ENCODE measurements at regions not wholly inside any gene's neighbourhood (a gene's known extent, or its start where the extent isn't known, plus 50 kb on each side); places are given as distances from the start of the nearest gene placed in this dataset.

- no peak for ATAC-seq
- H3K4me1 ChIP-seq (replicated peaks in 1 of 2; ENCODE audit: control insufficient read depth in 2 of 2, insufficient read depth in 2 of 2, low read length in 2 of 2) = no peaks in the 10 kb centered on the region
- H3K4me2 ChIP-seq (ENCODE audit: insufficient read depth, low read length) = no peak overlapping the region
- H3K4me3 ChIP-seq = no peak overlapping the region
- no peaks in the 10 kb centered on the region for H3K9me1 ChIP-seq (ENCODE audit: control insufficient read depth, insufficient read depth, low read length)
- H3K79me2 ChIP-seq (ENCODE audit: control insufficient read depth, insufficient read depth, low read length) = no peaks in the 10 kb centered on the region
- POLR2A ChIA-PET = no interaction called here
- DNase-seq (ENCODE audit: extremely low read depth in 1 of 4, low spot score in 3 of 4) = no peak
- FAIRE-seq = no peak
- intact Hi-C loops (cut with micrococcal nuclease) (no loop called here), in situ Hi-C loops (cut with MboI) (no loop called here)
- no peak overlapping the region for H3K27ac ChIP-seq (ENCODE audit: extremely low read depth, low read depth, low read length)
- H3K9ac ChIP-seq (ENCODE audit: insufficient read depth in 1 of 2, low read depth in 2 of 2, low read length in 2 of 2) = no peak overlapping the region
- H3K36me3 ChIP-seq (ENCODE audit: control insufficient read depth, insufficient read depth, low read length) = no peaks in the 10 kb centered on the region
- H2AFZ ChIP-seq (ENCODE audit: low read depth, low read length) = no peak overlapping the region
- WGBS (ENCODE audit: insufficient coverage, low coverage, missing lambda C conversion rate) = 2% methylated on average over 3 of the region's 3 CpGs
- no TSS peak for BruUV-seq (replicated peaks)
- H3K27me3 ChIP-seq (ENCODE audit: control insufficient read depth in 2 of 2, insufficient read depth in 2 of 2, low read length in 2 of 2) = no peaks in the 10 kb centered on the region
- H4K20me1 ChIP-seq (replicated peaks; ENCODE audit: control insufficient read depth, insufficient read depth, low read length) = no peaks in the 10 kb centered on the region
- no peaks in the 10 kb centered on the region for H3K9me3 ChIP-seq (replicated peaks; ENCODE audit: control insufficient read depth, insufficient read depth, low read depth, low read length)
- CTCF ChIA-PET (ENCODE audit: low intra/inter-chr PET ratio) = no interaction called here
- TF ChIP-seq ARID2 (IDR thresholded peaks at IDR 0.05) = no peak
Measured at GRCh38 chr4:166506051-166506450, 633.0 kb downstream of the TLL1 start.

- 0% methylated on average over 5 of the region's 5 CpGs for WGBS (ENCODE audit: insufficient coverage, low coverage, missing lambda C conversion rate)
- POLR2A ChIA-PET = no interaction called here
- CTCF ChIA-PET (ENCODE audit: low intra/inter-chr PET ratio) = no interaction called here
- no TSS peak for BruUV-seq (replicated peaks)
- H3K4me3 ChIP-seq = no peak overlapping the region
- no peak overlapping the region for H3K27ac ChIP-seq (ENCODE audit: extremely low read depth, low read depth, low read length)
- H3K4me1 ChIP-seq (replicated peaks in 1 of 2; ENCODE audit: control insufficient read depth in 2 of 2, insufficient read depth in 2 of 2, low read length in 2 of 2) = no peaks in the 10 kb centered on the region
- no peaks in the 10 kb centered on the region for H3K27me3 ChIP-seq (ENCODE audit: control insufficient read depth in 2 of 2, insufficient read depth in 2 of 2, low read length in 2 of 2)
- H3K79me2 ChIP-seq (ENCODE audit: control insufficient read depth, insufficient read depth, low read length) = no peaks in the 10 kb centered on the region
- intact Hi-C loops (cut with micrococcal nuclease) (no loop called here), in situ Hi-C loops (cut with MboI) (no loop called here)
- no peaks in the 10 kb centered on the region for H3K9me3 ChIP-seq (replicated peaks; ENCODE audit: control insufficient read depth, insufficient read depth, low read depth, low read length)
- no peak overlapping the region for H2AFZ ChIP-seq (ENCODE audit: low read depth, low read length)
- H3K4me2 ChIP-seq (ENCODE audit: insufficient read depth, low read length) = no peak overlapping the region
- DNase-seq (ENCODE audit: extremely low read depth in 1 of 4, low spot score in 3 of 4) = no peak
- H3K9me1 ChIP-seq (ENCODE audit: control insufficient read depth, insufficient read depth, low read length) = no peaks in the 10 kb centered on the region
- H4K20me1 ChIP-seq (replicated peaks; ENCODE audit: control insufficient read depth, insufficient read depth, low read length) = no peaks in the 10 kb centered on the region
- no peak for FAIRE-seq
- no peaks in the 10 kb centered on the region for H3K36me3 ChIP-seq (ENCODE audit: control insufficient read depth, insufficient read depth, low read length)
- H3K9ac ChIP-seq (ENCODE audit: insufficient read depth in 1 of 2, low read depth in 2 of 2, low read length in 2 of 2) = no peak overlapping the region
- no peak for ATAC-seq
- TF ChIP-seq RBBP5 (IDR thresholded peaks at IDR 0.05; ENCODE audit: borderline replicate concordance, insufficient read depth, low read length, poor library complexity, severe bottlenecking) = no peak
- no peak for TF ChIP-seq COPS2 (conservative IDR thresholded peaks at IDR 0.05)
- TF ChIP-seq HDAC6 (IDR thresholded peaks at IDR 0.05; ENCODE audit: low read depth, low read length) = no peak
- TF ChIP-seq ZNF395 (CRISPR knock-in tag; IDR thresholded peaks at IDR 0.05) = no peak
- no peak for TF ChIP-seq IRF2 (CRISPR knock-in tag; IDR thresholded peaks at IDR 0.05)
- TF ChIP-seq ZNF76 (CRISPR knock-in tag; IDR thresholded peaks at IDR 0.05; ENCODE audit: borderline replicate concordance) = no peak
- no peak for TF ChIP-seq ZNF655 (CRISPR knock-in tag; IDR thresholded peaks at IDR 0.05)
- no peak for TF ChIP-seq ZNF707 (CRISPR knock-in tag; conservative IDR thresholded peaks at IDR 0.05)
- TF ChIP-seq CBX3 (IDR thresholded peaks at IDR 0.05; ENCODE audit: borderline replicate concordance in 1 of 2, low read length in 2 of 2) = no peak
Measured at GRCh38 chr4:166512267-166512666, 639.2 kb downstream of the TLL1 start.
